H1 (cell line): ENCODE measurements at regions not wholly inside any gene's neighbourhood (a gene's known extent, or its start where the extent isn't known, plus 50 kb on each side); places are given as distances from the start of the nearest gene placed in this dataset.

Experiments used
- CTCF ChIA-PET: fragments of 300-600 bp; sonication (Branson Sonifier 250); formaldehyde crosslinking; loops from one replicate; lab custom pipeline; 2021; ENCODE audit not compliant: partially characterized antibody; lab: Charles Lee
- POLR2A ChIA-PET: fragments of 300-600 bp; sonication (Branson Sonifier 250); formaldehyde crosslinking; loops from one replicate; lab custom pipeline; 2021; ENCODE audit warnings: inconsistent platforms; ENCODE audit not compliant: partially characterized antibody; lab: Charles Lee
- DNase-seq, 2 experiments: peaks; one replicate each; pipeline versions ENCODE4 v3.0.0 to v3.0.0-alpha.2; 2010 to 2022; ENCODE audit warnings: low spot score in 2 of 2, low read depth in 1 of 2, mixed read lengths in 1 of 2
- FAIRE-seq: peaks from 2 replicates; lab custom pipeline; 2011; peaks lifted over from hg19 to GRCh38; lab: Jason Lieb, UNC
- H2AFZ ChIP-seq: 2 replicates; pipeline ENCODE4 v1.8.1; 2012; ENCODE audit warnings: low read length, inconsistent platforms
- H2AK5ac ChIP-seq: 2 replicates; pipeline ENCODE4 v1.6.1; 2013; ENCODE audit warnings: low read depth, low read length
- H2BK120ac ChIP-seq: replicated peaks from 2 replicates; pipeline ENCODE3; 2013; ENCODE audit warnings: low read depth, low read length, inconsistent platforms
- H2BK12ac ChIP-seq: 2 replicates; pipeline ENCODE4 v1.6.1; 2013; ENCODE audit warnings: low read depth, low read length
- H2BK15ac ChIP-seq: 2 replicates; pipeline ENCODE4 v1.6.1; 2013; ENCODE audit warnings: low read length
- H2BK20ac ChIP-seq: 2 replicates; pipeline ENCODE4 v1.6.1; 2013; ENCODE audit warnings: low read length
- H2BK5ac ChIP-seq: 2 replicates; pipeline ENCODE4 v1.6.1; 2013; ENCODE audit warnings: low read depth, low read length
- H3K14ac ChIP-seq: 2 replicates; pipeline ENCODE4 v1.6.1; 2013; ENCODE audit warnings: inconsistent platforms; ENCODE audit not compliant: insufficient read length
- H3K18ac ChIP-seq: 2 replicates; pipeline ENCODE4 v1.6.1; 2013; ENCODE audit warnings: low read length; ENCODE audit errors: extremely low read depth
- H3K23ac ChIP-seq: 2 replicates; pipeline ENCODE4 v1.6.1; 2013; ENCODE audit warnings: inconsistent platforms; ENCODE audit not compliant: insufficient read length
- H3K23me2 ChIP-seq: 2 replicates; pipeline ENCODE4 v1.6.1; 2013; ENCODE audit warnings: low read depth, low read length
- H3K27ac ChIP-seq: 2 replicates; pipeline ENCODE4 v1.6.1; 2011; ENCODE audit warnings: low read depth, low read length, inconsistent platforms
- H3K27me3 ChIP-seq, 4 experiments: replicated peaks in 1 of 4; 1 replicate in 1 of 4; 2 replicates in 3 of 4; pipeline versions ENCODE4 v1.6.1 to v1.8.1; 2011 to 2013; ENCODE audit warnings: low read length in 3 of 4, mild to moderate bottlenecking in 3 of 4, inconsistent platforms in 2 of 4, mixed read lengths in 2 of 4, moderate library complexity in 1 of 4; ENCODE audit not compliant: control insufficient read depth in 3 of 4, insufficient read depth in 3 of 4; ENCODE audit errors: extremely low read depth in 1 of 4
- H3K36me3 ChIP-seq, 4 experiments: 2 replicates each; pipeline versions ENCODE4 v1.6.1 to v1.8.1; 2011 to 2013; ENCODE audit warnings: mild to moderate bottlenecking in 4 of 4, low read length in 3 of 4, moderate library complexity in 2 of 4, control low read depth in 1 of 4, inconsistent platforms in 1 of 4; ENCODE audit not compliant: insufficient read depth in 4 of 4, control insufficient read depth in 2 of 4
- H3K4ac ChIP-seq: replicated peaks from 2 replicates; pipeline ENCODE3; 2013; ENCODE audit warnings: low read length, low read depth, mixed read lengths, inconsistent platforms; ENCODE audit not compliant: insufficient read length
- H3K4me1 ChIP-seq, 4 experiments: replicated peaks in 1 of 4; 1 replicate in 1 of 4; 2 replicates in 3 of 4; pipeline versions ENCODE4 v1.6.1 to v1.8.1; 2011 to 2013; ENCODE audit warnings: low read length in 3 of 4, inconsistent platforms in 2 of 4, mixed read lengths in 1 of 4; ENCODE audit not compliant: insufficient read depth in 4 of 4, control insufficient read depth in 3 of 4
- H3K4me2 ChIP-seq, 2 experiments: 2 replicates each; pipeline versions ENCODE4 v1.6.1 to v1.8.1; 2011 to 2013; ENCODE audit warnings: low read depth in 2 of 2, low read length in 2 of 2, control low read depth in 1 of 2, inconsistent platforms in 1 of 2, mild to moderate bottlenecking in 1 of 2; ENCODE audit not compliant: insufficient read depth in 1 of 2
- H3K4me3 ChIP-seq, 4 experiments: fragments of 200-600, 300-600 bp in 1 of 4; sonication (generic), shearing (Covaris generic), sonication (Bioruptor Twin) in 1 of 4; 2 replicates each; pipeline versions ENCODE4 v1.5.1 to v1.8.1; 2011 to 2016; ENCODE audit warnings: low read length in 4 of 4, low read depth in 3 of 4, control low read depth in 2 of 4, inconsistent platforms in 2 of 4, mild to moderate bottlenecking in 2 of 4, mixed read lengths in 1 of 4, moderate library complexity in 1 of 4; ENCODE audit not compliant: insufficient read depth in 2 of 4; ENCODE audit errors: extremely low read depth in 1 of 4
- H3K56ac ChIP-seq: replicated peaks from 2 replicates; pipeline ENCODE3; 2013; ENCODE audit warnings: low read depth, mild to moderate bottlenecking, mixed read lengths, low read length, inconsistent platforms; ENCODE audit not compliant: insufficient read length
- H3K79me1 ChIP-seq: 2 replicates; pipeline ENCODE4 v1.6.1; 2013; ENCODE audit warnings: low read depth, low read length, control low read depth
- H3K79me2 ChIP-seq, 2 experiments: 2 replicates each; pipeline versions ENCODE4 v1.6.1 to v1.8.1; 2012 to 2013; ENCODE audit warnings: low read length in 2 of 2, mild to moderate bottlenecking in 2 of 2, inconsistent platforms in 1 of 2; ENCODE audit not compliant: insufficient read depth in 2 of 2, control insufficient read depth in 1 of 2
- H3K9ac ChIP-seq, 4 experiments: replicated peaks in 1 of 4; 1 replicate in 1 of 4; 2 replicates in 3 of 4; pipeline versions ENCODE4 v1.6.1 to v1.8.1; 2011 to 2013; ENCODE audit warnings: low read depth in 3 of 4, low read length in 3 of 4, control low read depth in 2 of 4, mild to moderate bottlenecking in 2 of 4, moderate library complexity in 2 of 4, inconsistent platforms in 1 of 4; ENCODE audit errors: extremely low read depth in 1 of 4
- H3K9me3 ChIP-seq, 2 experiments: 2 replicates each; pipeline versions ENCODE4 v1.6.1 to v1.8.1; 2012 to 2013; ENCODE audit warnings: mild to moderate bottlenecking in 2 of 2, moderate library complexity in 2 of 2, control low read depth in 1 of 2, inconsistent platforms in 1 of 2, low read depth in 1 of 2, low read length in 1 of 2, mixed read lengths in 1 of 2; ENCODE audit not compliant: insufficient read depth in 2 of 2
- H4K20me1 ChIP-seq, 2 experiments: replicated peaks in 1 of 2; 2 replicates each; pipeline versions ENCODE3 to v1.8.1; 2011 to 2013; ENCODE audit warnings: inconsistent platforms in 2 of 2, low read length in 2 of 2, mild to moderate bottlenecking in 1 of 2; ENCODE audit not compliant: insufficient read depth in 2 of 2, control insufficient read depth in 1 of 2
- H4K5ac ChIP-seq: 2 replicates; pipeline ENCODE4 v1.6.1; 2013; ENCODE audit warnings: low read length, low read depth, mixed read lengths, inconsistent platforms; ENCODE audit not compliant: insufficient read length
- H4K8ac ChIP-seq: 2 replicates; pipeline ENCODE4 v1.8.0; 2013; ENCODE audit warnings: mild to moderate bottlenecking, moderate library complexity, low read length, inconsistent platforms; ENCODE audit not compliant: insufficient read depth; ENCODE audit errors: extremely low read depth
- H4K91ac ChIP-seq: replicated peaks from 2 replicates; pipeline ENCODE3; 2013; ENCODE audit warnings: low read length, mixed read lengths, inconsistent platforms; ENCODE audit not compliant: insufficient read length
- ATF2 ChIP-seq: IDR thresholded peaks from 2 replicates; pipeline ENCODE4 v1.6.1; 2012; ENCODE audit warnings: low read length, inconsistent platforms
- CHD2 ChIP-seq: IDR thresholded peaks from 2 replicates; pipeline ENCODE4 v1.6.1; 2012; ENCODE audit warnings: low read length, improper control_type of control experiment
- CTBP2 ChIP-seq: IDR thresholded peaks from 2 replicates; pipeline ENCODE4 v1.7.0; 2011; ENCODE audit warnings: borderline replicate concordance, mild to moderate bottlenecking, moderate library complexity, mixed read lengths, low read length; ENCODE audit not compliant: insufficient read depth, insufficient read length
- EGR1 ChIP-seq: IDR thresholded peaks from 2 replicates; pipeline ENCODE4 v1.6.1; 2011; ENCODE audit warnings: low read depth, low read length, borderline replicate concordance
- EP300 ChIP-seq, 2 experiments: IDR thresholded peaks; 1 replicate in 1 of 2; 2 replicates in 1 of 2; pipeline ENCODE4 v1.6.1; 2011 to 2012; ENCODE audit warnings: low read depth in 2 of 2, low read length in 2 of 2, mild to moderate bottlenecking in 2 of 2, borderline replicate concordance in 1 of 2, inconsistent platforms in 1 of 2, moderate library complexity in 1 of 2
- JUN ChIP-seq: IDR thresholded peaks from 2 replicates; pipeline ENCODE4 v1.6.1; 2011; ENCODE audit warnings: low read depth, mild to moderate bottlenecking, improper control_type of control experiment, low read length
- KDM1A ChIP-seq: fragments of 200-600, 300-600 bp; sonication (generic); IDR thresholded peaks from 2 replicates; pipeline ENCODE4 v1.7.1; 2016; ENCODE audit warnings: mild to moderate bottlenecking, low read length, borderline replicate concordance
- NRF1 ChIP-seq: IDR thresholded peaks from 2 replicates; pipeline ENCODE4 v1.6.1; 2011; ENCODE audit warnings: mild to moderate bottlenecking, low read depth, low read length, improper control_type of control experiment
- RFX5 ChIP-seq: IDR thresholded peaks from 2 replicates; pipeline ENCODE4 v1.6.1; 2011; ENCODE audit warnings: low read depth, low read length, improper control_type of control experiment, borderline replicate concordance
- SIN3A ChIP-seq, 2 experiments: IDR thresholded peaks in 1 of 2; conservative IDR thresholded peaks in 1 of 2; 2 replicates each; pipeline ENCODE4 v1.6.1; 2011 to 2012; ENCODE audit warnings: low read length in 2 of 2, improper control_type of control experiment in 1 of 2, low read depth in 1 of 2, mild to moderate bottlenecking in 1 of 2
- SP2 ChIP-seq: IDR thresholded peaks from 2 replicates; pipeline ENCODE4 v1.6.1; 2012; ENCODE audit warnings: mild to moderate bottlenecking, low read length, inconsistent platforms
- TAF1 ChIP-seq: IDR thresholded peaks from 2 replicates; pipeline ENCODE4 v1.6.1; 2011; ENCODE audit warnings: mild to moderate bottlenecking, low read depth, low read length

GRCh38 chr12:58299371-58299770 is 358.0 kb downstream of the ATP23 start:
- FAIRE-seq (no peak), DNase-seq (no peak)
- Histone ChIP-seq H3K27ac (no peak overlapping the region), H2BK15ac (no peak overlapping the region), H2AFZ (no peak overlapping the region), H3K27me3 (no peaks in the 10 kb centered on the region), H3K79me2 (no peaks in the 10 kb centered on the region), H3K14ac (no peak overlapping the region), H4K91ac (no peak overlapping the region), H3K4me3 (no peak overlapping the region), H4K5ac (no peak overlapping the region), H2BK120ac (no peak overlapping the region), H3K56ac (no peak overlapping the region), H3K4me1 (no peaks in the 10 kb centered on the region; a peak in 1 of 7 replicates), H4K20me1 (no peaks in the 10 kb centered on the region), H3K79me1 (no peaks in the 10 kb centered on the region), H2BK12ac (no peak overlapping the region), H3K4ac (no peak overlapping the region), H3K9ac (no peak overlapping the region), H3K18ac (no peak overlapping the region), H2AK5ac (no peak overlapping the region), H3K4me2 (no peak overlapping the region), H3K9me3 (no peaks in the 10 kb centered on the region), H2BK20ac (no peak overlapping the region), H3K36me3 (no peaks in the 10 kb centered on the region), H4K8ac (no peak overlapping the region), H3K23me2 (no peaks in the 10 kb centered on the region), H3K23ac (no peak overlapping the region), H2BK5ac (no peak overlapping the region)
- POLR2A ChIA-PET: no interaction called here
- no peak for TF ChIP-seq ATF2
- TF ChIP-seq JUN: no peak
- TF ChIP-seq EP300 (IDR thresholded peaks at IDR 0.05; ENCODE audit: borderline replicate concordance in 1 of 2, low read depth in 2 of 2, low read length in 2 of 2): no peak
- TF ChIP-seq EGR1: no peak
- no peak for TF ChIP-seq NRF1
- TF ChIP-seq CHD2: no peak
- no peak for TF ChIP-seq SIN3A (conservative IDR thresholded peaks at IDR 0.05 in 1 of 2, IDR thresholded peaks at IDR 0.05 in 1 of 2; ENCODE audit: low read depth in 1 of 2, low read length in 2 of 2)
- TF ChIP-seq RFX5: no peak
- TF ChIP-seq CTBP2: no peak
- TF ChIP-seq SP2: no peak
- no peak for TF ChIP-seq KDM1A
- TF ChIP-seq TAF1: no peak
- CTCF ChIA-PET: interaction anchor here (0.7 to 1.0 kb wide), 2 partner anchors 308 to 852 kb away, joined by 3 read pairs; no protein-coding TSS in a partner anchor
